ENCODE measurements at regions not wholly inside any gene's neighbourhood (a gene's known extent, or its start where the extent isn't known, plus 50 kb on each side); places are given as distances from the start of the nearest gene placed in this dataset.

- Histone ChIP-seq H3K36me3 (replicated peaks; ENCODE audit: insufficient read depth, low read length) (no peaks in the 10 kb centered on the region), H3K79me2 (ENCODE audit: low read length) (no peaks in the 10 kb centered on the region), H3K9me3 (replicated peaks; ENCODE audit: insufficient read depth, low read length) (no peaks in the 10 kb centered on the region), H3K4me2 (ENCODE audit: low read depth, low read length) (no peak overlapping the region), H3K27ac (ENCODE audit: low read length) (no peak overlapping the region), H3F3A (ENCODE audit: insufficient read depth, low read length) (no peaks in the 10 kb centered on the region), H3K4me3 (ENCODE audit: low read length) (no peak overlapping the region), H3K9ac (ENCODE audit: low read length) (no peak overlapping the region), H3K4me1 (ENCODE audit: low read length) (no peaks in the 10 kb centered on the region), H4K20me1 (ENCODE audit: insufficient read depth, low read length) (no peaks in the 10 kb centered on the region), H3K9me2 (replicated peaks; ENCODE audit: insufficient read depth, low read length) (no peaks in the 10 kb centered on the region), H3K27me3 (replicated peaks; ENCODE audit: insufficient read depth, low read length) (no peaks in the 10 kb centered on the region), H2AFZ (ENCODE audit: low read length) (no peak overlapping the region)
- no peak for TF ChIP-seq EZH2 (optimal IDR thresholded peaks at IDR 0.05; ENCODE audit: low read depth, low read length)
- TF ChIP-seq CTCF (IDR thresholded peaks at IDR 0.05; ENCODE audit: low read length), result no peak
- no peak for TF ChIP-seq EZH2phosphoT487 (IDR thresholded peaks at IDR 0.05; ENCODE audit: low read length)
- DNase-seq, result no peak
Observed at GRCh38 chr3:88979760-88980159, 127.7 kb upstream of the EPHA3 start.

GRCh38 chr3:88983458-88983857 lies 124.0 kb upstream of the EPHA3 start:
- H3K27ac ChIP-seq (ENCODE audit: low read length), result no peak overlapping the region
- H2AFZ ChIP-seq (ENCODE audit: low read length), result no peak overlapping the region
- no peak for DNase-seq
- H3K27me3 ChIP-seq (replicated peaks; ENCODE audit: insufficient read depth, low read length), result no peaks in the 10 kb centered on the region
- no peak for TF ChIP-seq CTCF (IDR thresholded peaks at IDR 0.05; ENCODE audit: low read length)
- TF ChIP-seq EZH2 (optimal IDR thresholded peaks at IDR 0.05; ENCODE audit: low read depth, low read length), result no peak
- no peak for TF ChIP-seq EZH2phosphoT487 (IDR thresholded peaks at IDR 0.05; ENCODE audit: low read length)
- H3K9me3 ChIP-seq (replicated peaks; ENCODE audit: insufficient read depth, low read length), result no peaks in the 10 kb centered on the region
- H4K20me1 ChIP-seq (ENCODE audit: insufficient read depth, low read length), result no peaks in the 10 kb centered on the region
- no peaks in the 10 kb centered on the region for H3K4me1 ChIP-seq (ENCODE audit: low read length)
- no peaks in the 10 kb centered on the region for H3F3A ChIP-seq (ENCODE audit: insufficient read depth, low read length)
- H3K9ac ChIP-seq (ENCODE audit: low read length), result no peak overlapping the region
- no peaks in the 10 kb centered on the region for H3K79me2 ChIP-seq (ENCODE audit: low read length)
- no peak overlapping the region for H3K4me3 ChIP-seq (ENCODE audit: low read length)
- H3K9me2 ChIP-seq (replicated peaks; ENCODE audit: insufficient read depth, low read length), result no peaks in the 10 kb centered on the region
- no peak overlapping the region for H3K4me2 ChIP-seq (ENCODE audit: low read depth, low read length)
- H3K36me3 ChIP-seq (replicated peaks; ENCODE audit: insufficient read depth, low read length), result no peaks in the 10 kb centered on the region

DNA sequence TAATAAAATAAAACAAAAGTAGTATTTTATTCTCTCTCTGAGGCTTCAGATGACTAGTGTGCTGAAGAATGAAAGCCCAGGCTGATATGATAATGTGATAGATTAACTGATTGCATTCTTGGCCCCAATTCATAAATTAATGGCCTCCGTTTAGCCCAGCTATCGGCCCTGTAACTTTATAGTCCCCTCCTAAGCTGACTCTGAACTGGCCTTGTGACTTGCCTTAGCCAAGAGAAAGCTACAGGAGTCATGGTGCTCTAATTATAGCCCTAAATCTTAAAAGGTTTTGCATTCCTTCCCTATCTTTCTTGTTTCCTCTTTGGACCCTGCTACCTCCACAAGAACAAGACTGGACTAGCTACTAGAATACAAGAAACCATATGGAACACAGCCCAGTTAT lies 123.2 kb upstream of the EPHA3 start:
- DNase-seq, result no peak
- H3K9me3 ChIP-seq (replicated peaks; ENCODE audit: insufficient read depth, low read length), result no peaks in the 10 kb centered on the region

More for the DNA sequence above, 123.2 kb upstream of the EPHA3 start:
- H3K9ac ChIP-seq (ENCODE audit: low read length), result no peak overlapping the region
- H3K27ac ChIP-seq (ENCODE audit: low read length), result no peak overlapping the region
- no peaks in the 10 kb centered on the region for H4K20me1 ChIP-seq (ENCODE audit: insufficient read depth, low read length)
- H3K27me3 ChIP-seq (replicated peaks; ENCODE audit: insufficient read depth, low read length), result no peaks in the 10 kb centered on the region
- no peaks in the 10 kb centered on the region for H3K79me2 ChIP-seq (ENCODE audit: low read length)
- H2AFZ ChIP-seq (ENCODE audit: low read length), result no peak overlapping the region
- no peaks in the 10 kb centered on the region for H3F3A ChIP-seq (ENCODE audit: insufficient read depth, low read length)
- H3K4me3 ChIP-seq (ENCODE audit: low read length), result no peak overlapping the region
- no peaks in the 10 kb centered on the region for H3K4me1 ChIP-seq (ENCODE audit: low read length)
- H3K4me2 ChIP-seq (ENCODE audit: low read depth, low read length), result no peak overlapping the region
- no peaks in the 10 kb centered on the region for H3K9me2 ChIP-seq (replicated peaks; ENCODE audit: insufficient read depth, low read length)
- H3K36me3 ChIP-seq (replicated peaks; ENCODE audit: insufficient read depth, low read length), result no peaks in the 10 kb centered on the region
- no peak for TF ChIP-seq EZH2phosphoT487 (IDR thresholded peaks at IDR 0.05; ENCODE audit: low read length)
- no peak for TF ChIP-seq EZH2 (optimal IDR thresholded peaks at IDR 0.05; ENCODE audit: low read depth, low read length)
- no peak for TF ChIP-seq CTCF (IDR thresholded peaks at IDR 0.05; ENCODE audit: low read length)

Measured in MM.1S (cell line).